OCI-LY7 (cell line): ENCODE measurements at regions not wholly inside any gene's neighbourhood (a gene's known extent, or its start where the extent isn't known, plus 50 kb on each side); places are given as distances from the start of the nearest gene placed in this dataset.
A peak's percentile ranks its signal among the peaks of the same experiment; 100 is the strongest.

Experiments used
- BruUV-seq: library from RNA; stranded (reverse); fragments of 400-500 nt; replicated peaks from 2 replicates; lab custom pipeline; 2021; lab: Mats Ljungman, UMichigan
- CTCF ChIA-PET: fragments of 300-600 bp; sonication (Branson Sonifier 250); formaldehyde crosslinking; loops from one replicate; lab custom pipeline; 2022; ENCODE audit warnings: antibody characterized with exemption; ENCODE audit not compliant: unreplicated experiment; lab: Charles Lee
- POLR2A ChIA-PET: fragments of 300-600 bp; sonication (Branson Sonifier 250); formaldehyde crosslinking; loops from one replicate; lab custom pipeline; 2022; ENCODE audit warnings: antibody characterized with exemption; lab: Charles Lee
- DNase-seq: peaks from one replicate; pipeline ENCODE4 v3.0.0-alpha.2; 2015; ENCODE audit warnings: low spot score
- H2AFZ ChIP-seq: fragments of 200-600 bp; sonication (generic), shearing (Covaris generic); 2 replicates; pipeline ENCODE4 v1.6.1; 2014; ENCODE audit warnings: mild to moderate bottlenecking, antibody characterized with exemption, low read length, moderate library complexity
- H3K27ac ChIP-seq: fragments of 200-600 bp; sonication (generic); 2 replicates; pipeline ENCODE4 v1.5.1; 2014; ENCODE audit warnings: mixed run types, low read depth, mild to moderate bottlenecking, moderate library complexity, low read length, inconsistent platforms; ENCODE audit not compliant: poor library complexity, severe bottlenecking
- H3K36me3 ChIP-seq: fragments of 200-600 bp; sonication (generic); 2 replicates; pipeline ENCODE4 v1.6.1; 2014; ENCODE audit warnings: mild to moderate bottlenecking, antibody characterized with exemption, low read length, moderate library complexity, mixed read lengths; ENCODE audit not compliant: insufficient read depth
- H3K4me1 ChIP-seq: fragments of 200-600 bp; sonication (generic); 2 replicates; pipeline ENCODE4 v1.5.1; 2014; ENCODE audit warnings: mild to moderate bottlenecking, low read length; ENCODE audit not compliant: insufficient read depth, poor library complexity, severe bottlenecking
- H3K4me2 ChIP-seq: fragments of 200-600 bp; sonication (generic); 2 replicates; pipeline ENCODE4 v1.6.1; 2014; ENCODE audit warnings: mild to moderate bottlenecking, low read length
- H3K4me3 ChIP-seq: fragments of 200-600 bp; sonication (generic); 2 replicates; pipeline ENCODE4 v1.5.1; 2014; ENCODE audit warnings: mild to moderate bottlenecking, low read depth, low read length; ENCODE audit not compliant: poor library complexity, severe bottlenecking
- H3K79me2 ChIP-seq: fragments of 200-600 bp; sonication (generic); 2 replicates; pipeline ENCODE4 v1.6.1; 2016; ENCODE audit warnings: low read depth, mild to moderate bottlenecking, low read length, moderate library complexity, mixed read lengths; ENCODE audit not compliant: insufficient read depth
- H3K9me2 ChIP-seq: fragments of 200-600 bp; sonication (generic); 2 replicates; pipeline ENCODE4 v1.6.1; 2016; ENCODE audit warnings: mild to moderate bottlenecking, low read length, mixed read lengths; ENCODE audit not compliant: insufficient read depth
- H3K9me3 ChIP-seq: fragments of 200-600 bp; sonication (generic); 2 replicates; pipeline ENCODE4 v1.6.1; 2014; ENCODE audit warnings: mild to moderate bottlenecking, mixed run types, low read length, mixed read lengths
- H4K20me1 ChIP-seq: fragments of 200-600 bp; sonication (generic); 2 replicates; pipeline ENCODE4 v1.6.1; 2014; ENCODE audit warnings: mild to moderate bottlenecking, antibody characterized with exemption, low read length, moderate library complexity, mixed read lengths; ENCODE audit not compliant: insufficient read depth
- EZH2phosphoT487 ChIP-seq: fragments of 200-600 bp; sonication (generic); IDR thresholded peaks from 2 replicates; pipeline ENCODE4 v1.6.1; 2018; ENCODE audit warnings: low read depth, borderline replicate concordance, mild to moderate bottlenecking, mixed run types, antibody characterized with exemption, low read length, moderate library complexity, mixed read lengths
- intact Hi-C: fragments of 100-400 bp; cut with micrococcal nuclease; formaldehyde crosslinking; loops from one replicate; pipeline ENCODE4 v1.10.0; 2022; ENCODE audit not compliant: unreplicated experiment
- TF ChIP-seq, protein P1 (sequence below): fragments of 200-600 bp; sonication (generic); conservative IDR thresholded peaks from 2 replicates; pipeline ENCODE4 v1.5.1; 2014; ENCODE audit warnings: mild to moderate bottlenecking, antibody characterized with exemption, low read length, moderate library complexity, mixed read lengths

- H3K79me2 ChIP-seq = no peaks in the 10 kb centered on the region
- H2AFZ ChIP-seq = peak overlapping the region; percentile 30; the same call in 1 of the 2 replicates
- intact Hi-C loops = loop anchor here (1.0 to 5.0 kb wide), 10 partner anchors 67 to 803 kb away; no protein-coding TSS in a partner anchor
- peaks cover 99% of the 10 kb centered on the region for H3K4me1 ChIP-seq
- H3K4me3 ChIP-seq = peak overlapping the region; percentile 41
- H4K20me1 ChIP-seq = no peaks in the 10 kb centered on the region
- BruUV-seq = no TSS peak
- peak; percentile 97 for DNase-seq
- H3K9me2 ChIP-seq = no peaks in the 10 kb centered on the region
- CTCF ChIA-PET = interaction anchor here (0.5 to 1.2 kb wide), 6 partner anchors 11 to 449 kb away, joined by 3 to 8 read pairs (median 3); no protein-coding TSS in a partner anchor
- POLR2A ChIA-PET = interaction anchor here (0.7 to 3.3 kb wide), 28 partner anchors 10 to 807 kb away, joined by 3 to 18 read pairs (median 3); partner anchors contain the start of gene ID2
- TF ChIP-seq EZH2phosphoT487 = no peak
- TF ChIP-seq, protein P1, sequence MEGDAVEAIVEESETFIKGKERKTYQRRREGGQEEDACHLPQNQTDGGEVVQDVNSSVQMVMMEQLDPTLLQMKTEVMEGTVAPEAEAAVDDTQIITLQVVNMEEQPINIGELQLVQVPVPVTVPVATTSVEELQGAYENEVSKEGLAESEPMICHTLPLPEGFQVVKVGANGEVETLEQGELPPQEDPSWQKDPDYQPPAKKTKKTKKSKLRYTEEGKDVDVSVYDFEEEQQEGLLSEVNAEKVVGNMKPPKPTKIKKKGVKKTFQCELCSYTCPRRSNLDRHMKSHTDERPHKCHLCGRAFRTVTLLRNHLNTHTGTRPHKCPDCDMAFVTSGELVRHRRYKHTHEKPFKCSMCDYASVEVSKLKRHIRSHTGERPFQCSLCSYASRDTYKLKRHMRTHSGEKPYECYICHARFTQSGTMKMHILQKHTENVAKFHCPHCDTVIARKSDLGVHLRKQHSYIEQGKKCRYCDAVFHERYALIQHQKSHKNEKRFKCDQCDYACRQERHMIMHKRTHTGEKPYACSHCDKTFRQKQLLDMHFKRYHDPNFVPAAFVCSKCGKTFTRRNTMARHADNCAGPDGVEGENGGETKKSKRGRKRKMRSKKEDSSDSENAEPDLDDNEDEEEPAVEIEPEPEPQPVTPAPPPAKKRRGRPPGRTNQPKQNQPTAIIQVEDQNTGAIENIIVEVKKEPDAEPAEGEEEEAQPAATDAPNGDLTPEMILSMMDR = no peak
- no peaks in the 10 kb centered on the region for H3K9me3 ChIP-seq
- peak overlapping the region; percentile 79 for H3K4me2 ChIP-seq
- H3K27ac ChIP-seq = peak overlapping the region; percentile 97
- H3K36me3 ChIP-seq = 0 out of 2 replicates have a peak, but pooled peaks cover 2% of the 10 kb centered on the region
Observed at GRCh38 chr2:8234757-8235374, 447.0 kb upstream of the ID2 start.

DNA sequence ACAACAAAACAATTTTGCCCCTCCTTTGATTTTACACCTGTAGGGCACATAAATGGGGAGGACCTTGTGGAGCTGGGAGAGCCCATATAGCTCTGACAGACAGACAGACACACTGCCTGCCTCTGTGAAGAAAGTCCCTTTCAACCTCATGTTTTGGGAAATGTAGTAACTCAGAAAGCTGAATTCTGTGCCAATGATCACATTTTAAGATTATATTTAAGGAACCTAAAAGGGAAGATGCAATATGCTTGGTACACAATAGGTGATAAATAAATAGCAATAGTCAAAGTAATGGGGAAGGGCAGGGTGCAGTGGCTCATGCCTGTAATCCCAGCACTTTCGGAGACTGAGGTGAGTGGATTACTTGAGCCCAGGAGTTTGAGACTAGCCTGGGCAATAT, 446.4 kb upstream of the ID2 start:
- Histone ChIP-seq H3K9me3 (no peaks in the 10 kb centered on the region), H3K4me3 (peak overlapping the region; percentile 41), H3K4me1 (peaks cover 94% of the 10 kb centered on the region), H3K79me2 (no peaks in the 10 kb centered on the region), H3K36me3 (0 out of 2 replicates have a peak, but pooled peaks cover 2% of the 10 kb centered on the region), H4K20me1 (no peaks in the 10 kb centered on the region), H3K27ac (peak overlapping the region; percentile 97), H2AFZ (peak overlapping the region; percentile 30; the same call in 1 of the 2 replicates), H3K9me2 (no peaks in the 10 kb centered on the region), H3K4me2 (peak overlapping the region; percentile 79)
- no peak for DNase-seq
- no TSS peak for BruUV-seq
- CTCF ChIA-PET = interaction anchor here (0.5 to 1.2 kb wide), 2 partner anchors 11 to 445 kb away, joined by 3 read pairs; no protein-coding TSS in a partner anchor
- TF ChIP-seq EZH2phosphoT487 = no peak
- TF ChIP-seq, protein P1 = no peak
- intact Hi-C loops = loop anchor here (1.0 to 5.0 kb wide), 8 partner anchors 77 to 446 kb away; no protein-coding TSS in a partner anchor
- POLR2A ChIA-PET = interaction anchor here (0.6 to 3.3 kb wide), 18 partner anchors 11 to 446 kb away, joined by 3 to 18 read pairs (median 4); partner anchors contain the start of gene ID2
